Tibial nerve (tissue), 4 donors: ENCODE measurements at regions not wholly inside any gene's neighbourhood (a gene's known extent, or its start where the extent isn't known, plus 50 kb on each side); places are given as distances from the start of the nearest gene placed in this dataset.

Experiments
- DNase-seq, 2 donors: peaks; one replicate each; pipeline ENCODE4 v3.0.0-alpha.2; 2019; ENCODE audit warnings: low spot score in 2 of 2
- H3K27ac ChIP-seq, 4 donors: fragments of 200-600 bp; sonication (generic) in 3 of 4; one replicate each; pipeline ENCODE4 v1.5.1; 2017 to 2019; ENCODE audit warnings: mild to moderate bottlenecking in 1 of 4
- H3K27me3 ChIP-seq, 2 donors: fragments of 200-600 bp; sonication (generic) in 1 of 2; one replicate each; pipeline versions ENCODE4 v1.5.1 to v1.6.0; 2017 to 2019
- H3K36me3 ChIP-seq, 3 donors: fragments of 200-600 bp; sonication (generic); one replicate each; pipeline ENCODE4 v1.5.1; 2018 to 2019
- H3K4me1 ChIP-seq, 4 donors: fragments of 200-600 bp; sonication (generic) in 3 of 4; one replicate each; pipeline ENCODE4 v1.5.1; 2017 to 2019
- H3K4me3 ChIP-seq, 4 donors: fragments of 200-600 bp; sonication (generic) in 3 of 4; one replicate each; pipeline ENCODE4 v1.5.1; 2017 to 2019; ENCODE audit warnings: mild to moderate bottlenecking in 1 of 4, moderate library complexity in 1 of 4
- H3K9me3 ChIP-seq, 4 donors: fragments of 200-600 bp; sonication (generic) in 3 of 4; one replicate each; pipeline ENCODE4 v1.5.1; 2017 to 2019
- EP300 ChIP-seq, 2 donors: sonication (generic); formaldehyde crosslinking; IDR thresholded peaks; one replicate each; pipeline ENCODE4 v1.6.1; 2017; ENCODE audit warnings: antibody characterized with exemption in 2 of 2, mild to moderate bottlenecking in 1 of 2
- POLR2A ChIP-seq, 2 donors: fragments of 450-650 bp; IDR thresholded peaks; one replicate each; pipeline ENCODE4 v1.6.1; 2017; ENCODE audit warnings: antibody characterized with exemption in 2 of 2, mild to moderate bottlenecking in 2 of 2, moderate library complexity in 2 of 2
- WGBS, 2 donors: methylation state at CpG; one replicate each; pipeline ENCODE4 v1.1.5; 2018; 5-methylcytosine and 5-hydroxymethylcytosine counted together
- TF ChIP-seq, protein P1 (sequence below), 5 experiments: fragments of 200-600 bp in 3 of 5; fragments of 450-650 bp in 2 of 5; sonication (generic) in 3 of 5; IDR thresholded peaks; one replicate each; pipeline ENCODE4 v1.5.1; 2016 to 2019; ENCODE audit warnings: antibody characterized with exemption in 5 of 5, mild to moderate bottlenecking in 3 of 5, moderate library complexity in 2 of 5

- TF ChIP-seq, protein P1, sequence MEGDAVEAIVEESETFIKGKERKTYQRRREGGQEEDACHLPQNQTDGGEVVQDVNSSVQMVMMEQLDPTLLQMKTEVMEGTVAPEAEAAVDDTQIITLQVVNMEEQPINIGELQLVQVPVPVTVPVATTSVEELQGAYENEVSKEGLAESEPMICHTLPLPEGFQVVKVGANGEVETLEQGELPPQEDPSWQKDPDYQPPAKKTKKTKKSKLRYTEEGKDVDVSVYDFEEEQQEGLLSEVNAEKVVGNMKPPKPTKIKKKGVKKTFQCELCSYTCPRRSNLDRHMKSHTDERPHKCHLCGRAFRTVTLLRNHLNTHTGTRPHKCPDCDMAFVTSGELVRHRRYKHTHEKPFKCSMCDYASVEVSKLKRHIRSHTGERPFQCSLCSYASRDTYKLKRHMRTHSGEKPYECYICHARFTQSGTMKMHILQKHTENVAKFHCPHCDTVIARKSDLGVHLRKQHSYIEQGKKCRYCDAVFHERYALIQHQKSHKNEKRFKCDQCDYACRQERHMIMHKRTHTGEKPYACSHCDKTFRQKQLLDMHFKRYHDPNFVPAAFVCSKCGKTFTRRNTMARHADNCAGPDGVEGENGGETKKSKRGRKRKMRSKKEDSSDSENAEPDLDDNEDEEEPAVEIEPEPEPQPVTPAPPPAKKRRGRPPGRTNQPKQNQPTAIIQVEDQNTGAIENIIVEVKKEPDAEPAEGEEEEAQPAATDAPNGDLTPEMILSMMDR (IDR thresholded peaks at IDR 0.05): no peak
- TF ChIP-seq EP300 (IDR thresholded peaks at IDR 0.05) (no peak), POLR2A (IDR thresholded peaks at IDR 0.05) (no peak)
- H3K27me3 ChIP-seq: no peaks in the 10 kb centered on the region
- 78 to 79% methylated on average over 3 of the region's 3 CpGs for WGBS, 2 donors
- no peaks in the 10 kb centered on the region for H3K9me3 ChIP-seq
- no peak overlapping the region for H3K27ac ChIP-seq
- no peak overlapping the region for H3K4me3 ChIP-seq
- H3K36me3 ChIP-seq: peaks cover 0 to 81% (median 2%) of the 10 kb centered on the region in 3 donors
- no peak for DNase-seq
- H3K4me1 ChIP-seq: no peaks in the 10 kb centered on the region
Observed at GRCh38 chr20:3342766-3343165, 64.7 kb downstream of the DNAAF9 start.

DNA sequence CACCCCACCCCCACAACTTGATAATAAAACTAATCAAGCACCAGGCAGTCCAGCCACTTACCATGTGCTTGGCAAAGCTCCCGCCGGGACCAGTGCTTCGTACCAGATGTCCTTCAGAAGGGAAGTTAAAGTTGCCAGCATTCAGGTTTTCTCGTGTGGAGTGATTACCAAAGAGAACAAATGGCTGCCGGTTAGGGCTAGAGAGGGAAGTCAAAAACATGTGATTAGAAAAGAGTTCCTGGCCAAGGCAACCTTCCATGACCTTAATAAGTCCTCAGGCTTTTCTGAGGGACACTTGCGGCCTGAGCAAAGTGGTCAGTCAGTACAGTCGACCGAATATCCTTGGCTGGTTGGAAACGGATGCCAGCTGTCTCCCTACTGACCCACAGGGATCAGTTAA, 67.0 kb downstream of the DNAAF9 start:
- DNase-seq: peak; percentile 37 to 69
- Histone ChIP-seq H3K27me3 (no peaks in the 10 kb centered on the region), H3K36me3 (peaks cover 0 to 70% (median 2%) of the 10 kb centered on the region in 3 donors), H3K9me3 (no peaks in the 10 kb centered on the region), H3K4me3 (no peak overlapping the region), H3K27ac (peak overlapping the region in 1 of 4 donors; percentile 4), H3K4me1 (no peaks in the 10 kb centered on the region)
- TF ChIP-seq EP300 (IDR thresholded peaks at IDR 0.05) (peak; percentile 18 to 76), POLR2A (IDR thresholded peaks at IDR 0.05) (no peak)
- TF ChIP-seq, protein P1 (IDR thresholded peaks at IDR 0.05): no peak
- 53 to 63% methylated on average over 9 of the region's 9 CpGs for WGBS, 2 donors

DNA sequence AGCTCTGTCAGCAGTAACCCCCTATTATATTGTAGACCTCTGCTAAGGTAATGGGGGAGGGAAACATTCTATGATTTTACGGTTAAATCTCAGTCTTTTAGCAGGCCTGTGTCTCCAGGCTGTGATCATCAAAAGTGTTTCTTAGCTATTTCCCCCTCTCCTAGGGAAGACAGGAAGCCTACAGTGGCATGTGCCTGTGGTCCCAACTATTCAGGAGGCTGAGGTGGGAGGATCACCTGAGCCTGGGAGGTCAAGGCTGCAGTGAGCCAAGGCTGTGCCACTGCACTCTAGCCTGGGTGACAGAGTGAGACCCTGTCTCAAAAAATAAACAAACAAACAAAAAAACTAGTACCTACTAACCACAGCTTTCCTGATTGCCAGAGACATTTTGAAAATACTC, 67.9 kb downstream of the DNAAF9 start:
- H3K36me3 ChIP-seq: peaks cover 0 to 70% (median 2%) of the 10 kb centered on the region in 3 donors
- H3K27me3 ChIP-seq: no peaks in the 10 kb centered on the region
- WGBS, 2 donors: 86 to 97% methylated on average over 1 of the region's 1 CpG
- no peaks in the 10 kb centered on the region for H3K4me1 ChIP-seq
- no peak for DNase-seq
- no peak overlapping the region for H3K4me3 ChIP-seq
- H3K27ac ChIP-seq: no peak overlapping the region
- no peaks in the 10 kb centered on the region for H3K9me3 ChIP-seq
- TF ChIP-seq, protein P1 (IDR thresholded peaks at IDR 0.05): no peak
- TF ChIP-seq EP300 (IDR thresholded peaks at IDR 0.05): no peak

DNA sequence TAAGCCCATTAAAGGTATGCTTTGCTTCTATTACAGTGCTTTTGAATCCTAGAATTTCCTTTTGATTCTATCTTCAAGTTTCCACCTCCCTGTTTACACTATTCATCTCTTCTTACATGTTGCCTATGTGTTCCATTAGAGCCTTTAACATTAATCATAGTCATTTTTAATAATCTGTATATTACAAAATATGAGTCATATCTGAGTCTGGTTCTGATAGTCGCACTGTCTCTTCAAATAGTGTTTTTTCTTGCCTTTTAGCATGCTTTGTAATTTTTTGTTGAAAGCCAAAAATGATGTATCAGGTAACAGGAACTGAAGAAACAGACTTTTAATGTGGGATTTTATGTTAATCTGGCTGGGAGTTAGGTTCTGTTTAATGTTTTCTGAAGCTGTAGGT, 68.4 kb downstream of the DNAAF9 start:
- Histone ChIP-seq H3K4me1 (no peaks in the 10 kb centered on the region), H3K4me3 (no peak overlapping the region), H3K27ac (no peak overlapping the region), H3K9me3 (no peaks in the 10 kb centered on the region), H3K36me3 (peaks cover 0 to 73% (median 2%) of the 10 kb centered on the region in 3 donors), H3K27me3 (no peaks in the 10 kb centered on the region)
- no peak for DNase-seq
- TF ChIP-seq EP300 (IDR thresholded peaks at IDR 0.05): no peak
- no peak for TF ChIP-seq POLR2A (IDR thresholded peaks at IDR 0.05)
- TF ChIP-seq, protein P1 (IDR thresholded peaks at IDR 0.05): no peak
- WGBS, 2 donors: 91 to 97% methylated on average over 1 of the region's 1 CpG

DNA sequence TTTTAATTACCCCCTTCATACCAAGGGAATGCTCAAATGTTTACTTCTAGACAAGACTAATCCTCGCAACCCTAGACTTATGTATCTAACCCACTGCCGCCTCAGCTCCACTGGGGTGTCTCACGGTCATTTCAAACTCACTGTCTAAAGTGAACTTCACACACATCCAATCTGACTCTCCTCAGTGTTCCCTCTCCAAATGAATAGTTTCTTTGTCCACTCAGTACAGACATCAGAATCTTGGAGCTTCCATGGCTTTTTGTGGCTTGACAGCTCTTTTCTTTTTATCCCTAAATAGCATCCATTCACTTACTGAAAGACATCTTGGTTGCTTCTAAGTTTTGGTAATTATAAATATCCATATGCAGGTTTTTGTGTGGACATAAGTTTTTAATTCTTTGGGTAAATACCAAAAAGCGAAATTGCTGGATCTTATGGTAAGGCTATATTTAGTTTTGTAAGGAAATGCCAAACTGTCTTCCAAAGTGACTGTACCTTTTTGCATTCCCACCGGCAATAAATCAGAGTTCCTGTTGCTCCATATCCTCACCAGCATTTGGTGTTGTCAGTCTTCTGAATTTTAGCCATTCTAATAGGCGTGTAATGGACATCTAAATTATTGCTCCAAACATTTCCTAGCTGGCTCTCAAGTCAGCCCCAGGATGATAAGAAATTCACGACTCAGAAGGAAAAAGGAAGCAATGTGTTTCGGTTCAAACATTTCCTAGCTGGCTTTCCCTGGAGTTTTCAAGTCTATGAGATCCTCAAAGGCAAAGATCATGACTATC, 73.1 kb downstream of the DNAAF9 start:
- DNase-seq: no peak
- TF ChIP-seq EP300 (IDR thresholded peaks at IDR 0.05) (no peak), POLR2A (IDR thresholded peaks at IDR 0.05) (no peak)
- TF ChIP-seq, protein P1 (IDR thresholded peaks at IDR 0.05): no peak
- no peaks in the 10 kb centered on the region for H3K4me1 ChIP-seq
- 75% methylated on average over 8 of the region's 8 CpGs for WGBS, 2 donors
- no peaks in the 10 kb centered on the region for H3K27me3 ChIP-seq
- H3K4me3 ChIP-seq: no peak overlapping the region
- peaks cover 0 to 85% (median 2%) of the 10 kb centered on the region in 3 donors for H3K36me3 ChIP-seq
- H3K9me3 ChIP-seq: no peaks in the 10 kb centered on the region
- no peak overlapping the region for H3K27ac ChIP-seq
